K562 (cell line): ENCODE measurements at regions not wholly inside any gene's neighbourhood (a gene's known extent, or its start where the extent isn't known, plus 50 kb on each side); places are given as distances from the start of the nearest gene placed in this dataset.

ENCODE experiments used
- CREM ChIP-seq: IDR thresholded peaks from 2 replicates; pipeline ENCODE4 v1.6.1; 2014; ENCODE audit warnings: antibody characterized with exemption, low read depth
- NRF1 ChIP-seq, 2 experiments: fragments of 450-650 bp; IDR thresholded peaks in 1 of 2; conservative IDR thresholded peaks in 1 of 2; 2 replicates each; pipeline ENCODE4 v1.6.1; 2014; ENCODE audit warnings: mild to moderate bottlenecking in 2 of 2
- RAD51 ChIP-seq: fragments of 450-650 bp; IDR thresholded peaks from 2 replicates; pipeline ENCODE4 v1.7.1; 2016; ENCODE audit warnings: low read depth, mild to moderate bottlenecking, borderline replicate concordance
- TEAD4 ChIP-seq, 2 experiments: sonication (generic) in 1 of 2; formaldehyde crosslinking in 1 of 2; IDR thresholded peaks; 2 replicates each; pipeline versions ENCODE4 v1.6.1 to v1.8.0; 2012 to 2022; ENCODE audit warnings: borderline replicate concordance in 1 of 2, inconsistent platforms in 1 of 2, low read length in 1 of 2, mild to moderate bottlenecking in 1 of 2, missing genetic modification reagents in 1 of 2
- ZNF232 ChIP-seq: sonication (generic); formaldehyde crosslinking; IDR thresholded peaks from 2 replicates; pipeline ENCODE4 v1.8.0; 2022; ENCODE audit warnings: mild to moderate bottlenecking, missing genetic modification reagents
- TF ChIP-seq, protein P1 (sequence below): sonication (generic); formaldehyde crosslinking; IDR thresholded peaks from 2 replicates; pipeline ENCODE4 v1.8.0; 2022; ENCODE audit warnings: missing genetic modification reagents, mild to moderate bottlenecking, moderate library complexity, borderline replicate concordance
- TF ChIP-seq, protein P2 (sequence below): fragments of 450-650 bp; IDR thresholded peaks from 2 replicates; pipeline ENCODE4 v1.6.1; 2016; ENCODE audit warnings: mild to moderate bottlenecking
- TF ChIP-seq, protein P3 (sequence below): fragments of 450-650 bp; IDR thresholded peaks from 2 replicates; pipeline ENCODE4 v1.6.1; 2014; ENCODE audit warnings: low read depth, mild to moderate bottlenecking, moderate library complexity, borderline replicate concordance
- TF ChIP-seq, protein P4 (sequence below): fragments of 450-650 bp; formaldehyde crosslinking; IDR thresholded peaks from 2 replicates; pipeline ENCODE4 v1.4.0; 2020; ENCODE audit warnings: mild to moderate bottlenecking, moderate library complexity
- TF ChIP-seq, protein P5 (sequence below): sonication (generic); formaldehyde crosslinking; IDR thresholded peaks from 2 replicates; pipeline ENCODE4 v1.5.0; 2020; ENCODE audit warnings: missing genetic modification reagents

DNA sequence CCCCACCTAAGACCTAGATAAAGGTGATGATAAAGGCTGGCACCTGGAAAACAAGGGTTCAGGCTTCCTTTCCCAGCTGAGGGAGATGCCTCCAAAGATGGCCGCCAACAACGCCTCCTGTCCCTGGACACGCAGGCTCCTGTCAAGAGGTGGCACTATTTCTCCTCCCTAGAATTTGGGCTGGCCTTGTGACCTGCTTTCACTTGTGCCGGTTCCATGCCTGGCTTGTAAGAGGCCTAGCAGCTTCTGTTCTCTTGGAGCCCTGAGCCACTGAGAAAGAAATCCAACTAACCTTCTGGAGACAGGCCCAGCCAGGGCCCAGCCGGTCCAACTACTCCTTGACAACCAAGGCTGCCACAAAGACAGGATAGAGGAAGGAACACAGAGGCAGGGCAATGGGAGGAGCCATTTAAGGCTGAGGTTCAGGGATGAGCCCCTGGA, 60.2 kb upstream of the RALY start (continued):
- TF ChIP-seq TEAD4 (IDR thresholded peaks at IDR 0.05; ENCODE audit: low read length): no peak
- TF ChIP-seq TEAD4 (CRISPR knock-in tag; IDR thresholded peaks at IDR 0.05; ENCODE audit: borderline replicate concordance): no peak
- TF ChIP-seq ZNF232 (CRISPR knock-in tag): no peak
- TF ChIP-seq, protein P1, sequence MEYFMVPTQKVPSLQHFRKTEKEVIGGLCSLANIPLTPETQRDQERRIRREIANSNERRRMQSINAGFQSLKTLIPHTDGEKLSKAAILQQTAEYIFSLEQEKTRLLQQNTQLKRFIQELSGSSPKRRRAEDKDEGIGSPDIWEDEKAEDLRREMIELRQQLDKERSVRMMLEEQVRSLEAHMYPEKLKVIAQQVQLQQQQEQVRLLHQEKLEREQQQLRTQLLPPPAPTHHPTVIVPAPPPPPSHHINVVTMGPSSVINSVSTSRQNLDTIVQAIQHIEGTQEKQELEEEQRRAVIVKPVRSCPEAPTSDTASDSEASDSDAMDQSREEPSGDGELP (CRISPR knock-in tag): peak; percentile 70
- TF ChIP-seq NRF1 (conservative IDR thresholded peaks at IDR 0.05 in 1 of 2, IDR thresholded peaks at IDR 0.05 in 1 of 2): 0 out of 4 replicates have a peak, but pooled peaks of 1 of the 2 experiments have one; percentile 13
- peak; percentile 17; the same call in 1 of the 2 replicates for TF ChIP-seq RAD51
- TF ChIP-seq, protein P2, sequence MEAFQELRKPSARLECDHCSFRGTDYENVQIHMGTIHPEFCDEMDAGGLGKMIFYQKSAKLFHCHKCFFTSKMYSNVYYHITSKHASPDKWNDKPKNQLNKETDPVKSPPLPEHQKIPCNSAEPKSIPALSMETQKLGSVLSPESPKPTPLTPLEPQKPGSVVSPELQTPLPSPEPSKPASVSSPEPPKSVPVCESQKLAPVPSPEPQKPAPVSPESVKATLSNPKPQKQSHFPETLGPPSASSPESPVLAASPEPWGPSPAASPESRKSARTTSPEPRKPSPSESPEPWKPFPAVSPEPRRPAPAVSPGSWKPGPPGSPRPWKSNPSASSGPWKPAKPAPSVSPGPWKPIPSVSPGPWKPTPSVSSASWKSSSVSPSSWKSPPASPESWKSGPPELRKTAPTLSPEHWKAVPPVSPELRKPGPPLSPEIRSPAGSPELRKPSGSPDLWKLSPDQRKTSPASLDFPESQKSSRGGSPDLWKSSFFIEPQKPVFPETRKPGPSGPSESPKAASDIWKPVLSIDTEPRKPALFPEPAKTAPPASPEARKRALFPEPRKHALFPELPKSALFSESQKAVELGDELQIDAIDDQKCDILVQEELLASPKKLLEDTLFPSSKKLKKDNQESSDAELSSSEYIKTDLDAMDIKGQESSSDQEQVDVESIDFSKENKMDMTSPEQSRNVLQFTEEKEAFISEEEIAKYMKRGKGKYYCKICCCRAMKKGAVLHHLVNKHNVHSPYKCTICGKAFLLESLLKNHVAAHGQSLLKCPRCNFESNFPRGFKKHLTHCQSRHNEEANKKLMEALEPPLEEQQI: peak; percentile 45; the same call in 1 of the 2 replicates
- TF ChIP-seq, protein P3, sequence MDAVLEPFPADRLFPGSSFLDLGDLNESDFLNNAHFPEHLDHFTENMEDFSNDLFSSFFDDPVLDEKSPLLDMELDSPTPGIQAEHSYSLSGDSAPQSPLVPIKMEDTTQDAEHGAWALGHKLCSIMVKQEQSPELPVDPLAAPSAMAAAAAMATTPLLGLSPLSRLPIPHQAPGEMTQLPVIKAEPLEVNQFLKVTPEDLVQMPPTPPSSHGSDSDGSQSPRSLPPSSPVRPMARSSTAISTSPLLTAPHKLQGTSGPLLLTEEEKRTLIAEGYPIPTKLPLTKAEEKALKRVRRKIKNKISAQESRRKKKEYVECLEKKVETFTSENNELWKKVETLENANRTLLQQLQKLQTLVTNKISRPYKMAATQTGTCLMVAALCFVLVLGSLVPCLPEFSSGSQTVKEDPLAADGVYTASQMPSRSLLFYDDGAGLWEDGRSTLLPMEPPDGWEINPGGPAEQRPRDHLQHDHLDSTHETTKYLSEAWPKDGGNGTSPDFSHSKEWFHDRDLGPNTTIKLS: 0 out of 2 replicates have a peak, but pooled peaks have one; percentile 25
- peak; percentile 54; the same call in 1 of the 2 replicates for TF ChIP-seq CREM
- TF ChIP-seq, protein P4, sequence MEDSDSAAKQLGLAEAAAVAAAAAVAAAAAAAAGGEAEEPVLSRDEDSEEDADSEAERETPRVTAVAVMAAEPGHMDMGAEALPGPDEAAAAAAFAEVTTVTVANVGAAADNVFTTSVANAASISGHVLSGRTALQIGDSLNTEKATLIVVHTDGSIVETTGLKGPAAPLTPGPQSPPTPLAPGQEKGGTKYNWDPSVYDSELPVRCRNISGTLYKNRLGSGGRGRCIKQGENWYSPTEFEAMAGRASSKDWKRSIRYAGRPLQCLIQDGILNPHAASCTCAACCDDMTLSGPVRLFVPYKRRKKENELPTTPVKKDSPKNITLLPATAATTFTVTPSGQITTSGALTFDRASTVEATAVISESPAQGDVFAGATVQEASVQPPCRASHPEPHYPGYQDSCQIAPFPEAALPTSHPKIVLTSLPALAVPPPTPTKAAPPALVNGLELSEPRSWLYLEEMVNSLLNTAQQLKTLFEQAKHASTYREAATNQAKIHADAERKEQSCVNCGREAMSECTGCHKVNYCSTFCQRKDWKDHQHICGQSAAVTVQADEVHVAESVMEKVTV (CRISPR knock-in tag): peak; percentile 73
- TF ChIP-seq, protein P5, sequence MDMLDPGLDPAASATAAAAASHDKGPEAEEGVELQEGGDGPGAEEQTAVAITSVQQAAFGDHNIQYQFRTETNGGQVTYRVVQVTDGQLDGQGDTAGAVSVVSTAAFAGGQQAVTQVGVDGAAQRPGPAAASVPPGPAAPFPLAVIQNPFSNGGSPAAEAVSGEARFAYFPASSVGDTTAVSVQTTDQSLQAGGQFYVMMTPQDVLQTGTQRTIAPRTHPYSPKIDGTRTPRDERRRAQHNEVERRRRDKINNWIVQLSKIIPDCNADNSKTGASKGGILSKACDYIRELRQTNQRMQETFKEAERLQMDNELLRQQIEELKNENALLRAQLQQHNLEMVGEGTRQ: peak; percentile 37; the same call in 1 of the 2 replicates
